Effector memory CD4-positive, alpha-beta T cell (primary cell): ENCODE measurements at regions not wholly inside any gene's neighbourhood (a gene's known extent, or its start where the extent isn't known, plus 50 kb on each side); places are given as distances from the start of the nearest gene placed in this dataset.
A peak's percentile ranks its signal among the peaks of the same experiment; 100 is the strongest.

Experiments used
- DNase-seq, 3 donors: peaks; one replicate each; pipeline ENCODE4 v3.0.0-alpha.2; 2020
- H3K27ac ChIP-seq: 2 replicates; pipeline ENCODE4 v1.7.0; 2013; ENCODE audit warnings: mild to moderate bottlenecking, low read length, moderate library complexity; ENCODE audit not compliant: insufficient read depth, poor library complexity, severe bottlenecking
- H3K27me3 ChIP-seq: replicated peaks from 2 replicates; pipeline ENCODE4 v1.7.0; 2013; ENCODE audit warnings: mild to moderate bottlenecking, low read length; ENCODE audit not compliant: insufficient read depth, control insufficient read depth, poor library complexity, severe bottlenecking
- H3K36me3 ChIP-seq: 2 replicates; pipeline ENCODE4 v1.7.0; 2013; ENCODE audit warnings: mild to moderate bottlenecking, low read length, moderate library complexity; ENCODE audit not compliant: control insufficient read depth, insufficient read depth
- H3K4me1 ChIP-seq: 2 replicates; pipeline ENCODE4 v1.7.0; 2013; ENCODE audit warnings: low read length, mild to moderate bottlenecking; ENCODE audit not compliant: control insufficient read depth, insufficient read depth, poor library complexity, severe bottlenecking
- H3K4me3 ChIP-seq: 2 replicates; pipeline ENCODE4 v1.7.0; 2013; ENCODE audit warnings: low read length, low read depth, mild to moderate bottlenecking; ENCODE audit not compliant: insufficient read depth, poor library complexity, severe bottlenecking
- H3K9me3 ChIP-seq: 2 replicates; pipeline ENCODE4 v1.7.0; 2013; ENCODE audit warnings: mild to moderate bottlenecking, low read length, moderate library complexity; ENCODE audit not compliant: control insufficient read depth

GRCh38 chr14:104333646-104334423, 195.4 kb downstream of the KIF26A start:
- no peak for DNase-seq
- Histone ChIP-seq H3K27ac (no peak overlapping the region), H3K4me3 (no peak overlapping the region)

GRCh38 chr14:104334424-104335161, 196.2 kb downstream of the KIF26A start:
- DNase-seq = no peak
- H3K9me3 ChIP-seq = peaks cover 2% of the 10 kb centered on the region
- H3K27me3 ChIP-seq = no peaks in the 10 kb centered on the region
- H3K4me3 ChIP-seq = no peak overlapping the region
- H3K4me1 ChIP-seq = no peaks in the 10 kb centered on the region
- no peaks in the 10 kb centered on the region for H3K36me3 ChIP-seq
- H3K27ac ChIP-seq = no peak overlapping the region

More at GRCh38 chr14:104333646-104334423, 195.4 kb downstream of the KIF26A start:
- Histone ChIP-seq H3K4me1 (no peaks in the 10 kb centered on the region), H3K9me3 (peaks cover 3% of the 10 kb centered on the region), H3K36me3 (no peaks in the 10 kb centered on the region), H3K27me3 (no peaks in the 10 kb centered on the region)

GRCh38 chr14:104335176-104335575, 196.8 kb downstream of the KIF26A start:
- no peak for DNase-seq
- no peak overlapping the region for H3K27ac ChIP-seq

GRCh38 chr14:104335611-104336010, 197.2 kb downstream of the KIF26A start:
- Histone ChIP-seq H3K9me3 (no peaks in the 10 kb centered on the region), H3K36me3 (no peaks in the 10 kb centered on the region), H3K27me3 (no peaks in the 10 kb centered on the region), H3K4me3 (no peak overlapping the region), H3K4me1 (no peaks in the 10 kb centered on the region), H3K27ac (no peak overlapping the region)
- DNase-seq = no peak

More at GRCh38 chr14:104335176-104335575, 196.8 kb downstream of the KIF26A start:
- Histone ChIP-seq H3K27me3 (no peaks in the 10 kb centered on the region), H3K9me3 (no peaks in the 10 kb centered on the region), H3K4me1 (no peaks in the 10 kb centered on the region), H3K4me3 (no peak overlapping the region), H3K36me3 (no peaks in the 10 kb centered on the region)

GRCh38 chr14:104337351-104337750, 199.0 kb downstream of the KIF26A start:
- Histone ChIP-seq H3K27me3 (no peaks in the 10 kb centered on the region), H3K9me3 (no peaks in the 10 kb centered on the region), H3K4me1 (no peaks in the 10 kb centered on the region), H3K4me3 (no peak overlapping the region), H3K36me3 (no peaks in the 10 kb centered on the region), H3K27ac (no peak overlapping the region)
- DNase-seq = no peak

GRCh38 chr14:104339361-104339760, 201.0 kb downstream of the KIF26A start:
- H3K27ac ChIP-seq = no peak overlapping the region
- H3K4me1 ChIP-seq = no peaks in the 10 kb centered on the region
- H3K4me3 ChIP-seq = no peak overlapping the region
- DNase-seq = no peak
- no peaks in the 10 kb centered on the region for H3K9me3 ChIP-seq
- H3K27me3 ChIP-seq = no peaks in the 10 kb centered on the region
- H3K36me3 ChIP-seq = no peaks in the 10 kb centered on the region

- Histone ChIP-seq H3K36me3 (no peaks in the 10 kb centered on the region), H3K9me3 (no peaks in the 10 kb centered on the region), H3K4me1 (no peaks in the 10 kb centered on the region), H3K4me3 (no peak overlapping the region), H3K27me3 (no peaks in the 10 kb centered on the region), H3K27ac (no peak overlapping the region)
- DNase-seq = no peak
Measured at GRCh38 chr14:104339829-104340228, 201.4 kb downstream of the KIF26A start.

GRCh38 chr14:104341532-104342434, 203.4 kb downstream of the KIF26A start:
- H3K4me1 ChIP-seq = no peaks in the 10 kb centered on the region
- H3K4me3 ChIP-seq = no peak overlapping the region
- H3K27me3 ChIP-seq = no peaks in the 10 kb centered on the region
- no peaks in the 10 kb centered on the region for H3K9me3 ChIP-seq
- no peak overlapping the region for H3K27ac ChIP-seq
- no peaks in the 10 kb centered on the region for H3K36me3 ChIP-seq
- DNase-seq = peak in 1 of 3 donors; percentile 5

- no peaks in the 10 kb centered on the region for H3K36me3 ChIP-seq
- no peak overlapping the region for H3K27ac ChIP-seq
- DNase-seq = no peak
- no peaks in the 10 kb centered on the region for H3K4me1 ChIP-seq
- H3K4me3 ChIP-seq = no peak overlapping the region
- H3K9me3 ChIP-seq = no peaks in the 10 kb centered on the region
- H3K27me3 ChIP-seq = no peaks in the 10 kb centered on the region
Measured at GRCh38 chr14:104342435-104343293, 204.3 kb downstream of the KIF26A start.
